ENCODE measurements at regions not wholly inside any gene's neighbourhood (a gene's known extent, or its start where the extent isn't known, plus 50 kb on each side); places are given as distances from the start of the nearest gene placed in this dataset.

DNA sequence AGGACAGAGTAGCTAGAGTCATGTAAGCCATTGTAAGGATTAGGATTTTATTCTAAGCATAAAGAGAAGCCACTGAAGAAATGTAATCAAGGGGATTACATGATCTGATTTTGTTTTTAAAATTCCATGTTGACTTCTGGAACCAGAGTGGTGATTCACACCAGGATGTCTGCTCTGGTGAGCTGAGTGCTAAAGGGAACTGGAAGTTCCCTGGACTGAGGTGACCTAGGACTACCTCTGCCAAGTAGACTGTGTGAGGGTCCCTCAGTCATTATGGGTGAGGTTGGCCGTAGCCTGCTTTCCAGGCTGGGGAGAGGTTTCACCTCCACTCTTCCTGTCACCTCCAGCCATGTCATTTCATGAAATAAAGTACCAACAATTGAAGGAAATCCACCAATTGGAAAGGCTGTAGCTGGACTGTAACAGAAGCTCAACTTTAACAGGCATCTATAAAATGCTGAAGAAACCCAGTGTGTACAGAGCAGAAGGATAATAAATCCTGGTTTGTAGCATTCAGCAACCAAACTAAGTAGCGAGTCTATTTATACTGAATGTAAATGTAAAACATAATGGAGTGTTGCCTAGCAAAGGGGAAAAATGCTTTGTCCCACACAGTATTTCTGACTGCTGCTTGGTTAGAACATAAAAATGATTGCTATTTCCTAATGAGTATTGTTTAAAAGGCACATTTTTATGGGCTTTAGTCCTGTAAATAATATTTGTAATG is 507.4 kb upstream of the PKDCC start:
- H3K36me3 ChIP-seq (ENCODE audit: control insufficient read depth, insufficient read depth, low read length): no peaks in the 10 kb centered on the region
- DNase-seq: no peak
- H3K27ac ChIP-seq (ENCODE audit: insufficient read depth, low read length, poor library complexity, severe bottlenecking): no peak overlapping the region
- H3K9me3 ChIP-seq (ENCODE audit: control insufficient read depth, low read length): no peaks in the 10 kb centered on the region
- H3K4me3 ChIP-seq (ENCODE audit: insufficient read depth, low read depth, low read length, poor library complexity, severe bottlenecking): no peak overlapping the region
- no peaks in the 10 kb centered on the region for H3K27me3 ChIP-seq (replicated peaks; ENCODE audit: control insufficient read depth, insufficient read depth, low read length, poor library complexity, severe bottlenecking)
- H3K4me1 ChIP-seq (ENCODE audit: control insufficient read depth, insufficient read depth, low read length, poor library complexity, severe bottlenecking): no peaks in the 10 kb centered on the region

DNA sequence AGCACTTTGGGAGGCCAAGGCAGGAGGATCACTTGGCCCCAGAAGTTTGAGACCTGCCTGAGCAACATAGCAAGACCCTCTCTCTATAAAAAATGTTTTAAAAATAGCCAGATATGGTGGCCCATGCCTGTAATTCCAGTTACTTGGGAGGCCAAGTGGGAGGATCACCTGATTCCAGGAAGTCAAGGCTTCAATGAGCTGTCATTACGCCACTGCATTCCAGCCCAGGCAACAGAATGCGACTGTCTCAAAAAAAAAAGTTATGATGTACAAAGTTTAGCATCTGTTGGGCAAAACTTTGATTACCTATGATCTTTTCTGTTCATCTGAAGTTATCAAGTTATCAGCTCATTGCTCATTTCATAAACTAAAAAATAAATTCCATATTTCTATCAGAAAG is 504.1 kb upstream of the PKDCC start:
- Histone ChIP-seq H3K9me3 (ENCODE audit: control insufficient read depth, low read length) (no peaks in the 10 kb centered on the region), H3K36me3 (ENCODE audit: control insufficient read depth, insufficient read depth, low read length) (no peaks in the 10 kb centered on the region), H3K27ac (ENCODE audit: insufficient read depth, low read length, poor library complexity, severe bottlenecking) (no peak overlapping the region), H3K27me3 (replicated peaks; ENCODE audit: control insufficient read depth, insufficient read depth, low read length, poor library complexity, severe bottlenecking) (no peaks in the 10 kb centered on the region), H3K4me3 (ENCODE audit: insufficient read depth, low read depth, low read length, poor library complexity, severe bottlenecking) (no peak overlapping the region), H3K4me1 (ENCODE audit: control insufficient read depth, insufficient read depth, low read length, poor library complexity, severe bottlenecking) (no peaks in the 10 kb centered on the region)
- DNase-seq: no peak

DNA sequence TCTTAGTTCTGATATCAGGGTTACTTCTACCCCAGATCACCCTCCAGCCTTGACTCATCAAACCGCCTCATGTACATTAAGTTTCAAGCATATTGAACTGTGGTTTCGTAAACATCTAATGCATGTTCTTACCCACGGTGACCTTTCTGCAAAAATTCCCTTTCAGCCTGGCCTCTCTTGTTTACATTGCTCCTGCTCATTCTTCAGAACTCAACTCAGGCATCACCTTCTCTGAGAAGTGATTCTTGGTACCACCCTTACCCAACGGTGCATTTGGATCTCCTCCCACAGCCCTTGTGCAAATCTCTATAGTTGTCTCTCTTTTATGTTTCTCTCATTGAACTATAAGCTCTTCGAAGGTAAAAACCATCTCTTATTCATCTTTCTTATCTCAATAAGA is 503.1 kb upstream of the PKDCC start:
- Histone ChIP-seq H3K27ac (ENCODE audit: insufficient read depth, low read length, poor library complexity, severe bottlenecking) (no peak overlapping the region), H3K9me3 (ENCODE audit: control insufficient read depth, low read length) (no peaks in the 10 kb centered on the region)

DNA sequence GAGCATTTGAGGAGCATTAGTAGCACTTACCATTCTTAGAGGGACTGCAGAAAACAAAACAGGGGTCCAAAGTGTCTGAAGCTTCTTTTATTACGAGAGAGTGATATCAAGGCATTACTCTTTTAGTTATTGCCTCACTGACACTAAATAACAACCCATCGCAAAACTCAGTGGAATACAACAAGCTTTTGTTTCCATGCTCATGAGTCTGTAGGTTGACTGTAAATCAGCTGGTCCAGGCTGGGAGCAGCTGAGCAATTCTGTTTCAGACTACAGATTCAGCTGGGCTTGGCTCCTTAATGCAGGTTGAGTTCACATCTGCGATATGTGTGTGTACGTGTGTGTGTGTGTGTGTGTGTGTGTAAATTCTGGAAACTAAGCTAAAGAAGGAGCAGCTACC is 501.8 kb upstream of the PKDCC start:
- Histone ChIP-seq H3K4me1 (ENCODE audit: control insufficient read depth, insufficient read depth, low read length, poor library complexity, severe bottlenecking) (no peaks in the 10 kb centered on the region), H3K27me3 (replicated peaks; ENCODE audit: control insufficient read depth, insufficient read depth, low read length, poor library complexity, severe bottlenecking) (no peaks in the 10 kb centered on the region), H3K36me3 (ENCODE audit: control insufficient read depth, insufficient read depth, low read length) (no peaks in the 10 kb centered on the region), H3K27ac (ENCODE audit: insufficient read depth, low read length, poor library complexity, severe bottlenecking) (no peak overlapping the region), H3K4me3 (ENCODE audit: insufficient read depth, low read depth, low read length, poor library complexity, severe bottlenecking) (no peak overlapping the region), H3K9me3 (ENCODE audit: control insufficient read depth, low read length) (no peaks in the 10 kb centered on the region)
- no peak for DNase-seq

More for the DNA sequence above, 503.1 kb upstream of the PKDCC start:
- no peaks in the 10 kb centered on the region for H3K36me3 ChIP-seq (ENCODE audit: control insufficient read depth, insufficient read depth, low read length)
- H3K4me3 ChIP-seq (ENCODE audit: insufficient read depth, low read depth, low read length, poor library complexity, severe bottlenecking): no peak overlapping the region
- no peak for DNase-seq
- H3K27me3 ChIP-seq (replicated peaks; ENCODE audit: control insufficient read depth, insufficient read depth, low read length, poor library complexity, severe bottlenecking): no peaks in the 10 kb centered on the region
- H3K4me1 ChIP-seq (ENCODE audit: control insufficient read depth, insufficient read depth, low read length, poor library complexity, severe bottlenecking): no peaks in the 10 kb centered on the region

DNA sequence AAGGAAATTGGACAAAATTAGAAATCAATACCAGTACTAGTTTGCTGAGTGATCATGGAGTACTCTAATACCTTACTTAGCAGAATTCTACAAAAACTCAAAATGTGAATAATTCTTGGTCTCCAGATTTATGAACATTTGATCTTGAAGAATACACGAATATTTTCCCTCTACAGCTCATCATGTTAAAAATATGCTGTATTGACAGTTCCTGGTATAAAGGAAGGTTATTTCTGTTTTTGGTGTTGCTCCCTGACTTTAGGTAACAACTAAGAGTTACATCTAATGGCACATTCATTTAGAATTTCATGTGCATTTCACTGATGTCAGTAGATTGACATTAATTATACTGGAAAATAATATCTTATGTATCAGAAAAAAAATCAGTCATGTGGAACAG is 479.2 kb upstream of the PKDCC start:
- Histone ChIP-seq H3K4me1 (ENCODE audit: control insufficient read depth, insufficient read depth, low read length, poor library complexity, severe bottlenecking) (no peaks in the 10 kb centered on the region), H3K4me3 (ENCODE audit: insufficient read depth, low read depth, low read length, poor library complexity, severe bottlenecking) (no peak overlapping the region), H3K27me3 (replicated peaks; ENCODE audit: control insufficient read depth, insufficient read depth, low read length, poor library complexity, severe bottlenecking) (no peaks in the 10 kb centered on the region), H3K9me3 (ENCODE audit: control insufficient read depth, low read length) (no peaks in the 10 kb centered on the region), H3K27ac (ENCODE audit: insufficient read depth, low read length, poor library complexity, severe bottlenecking) (no peak overlapping the region), H3K36me3 (ENCODE audit: control insufficient read depth, insufficient read depth, low read length) (no peaks in the 10 kb centered on the region)
- no peak for DNase-seq

DNA sequence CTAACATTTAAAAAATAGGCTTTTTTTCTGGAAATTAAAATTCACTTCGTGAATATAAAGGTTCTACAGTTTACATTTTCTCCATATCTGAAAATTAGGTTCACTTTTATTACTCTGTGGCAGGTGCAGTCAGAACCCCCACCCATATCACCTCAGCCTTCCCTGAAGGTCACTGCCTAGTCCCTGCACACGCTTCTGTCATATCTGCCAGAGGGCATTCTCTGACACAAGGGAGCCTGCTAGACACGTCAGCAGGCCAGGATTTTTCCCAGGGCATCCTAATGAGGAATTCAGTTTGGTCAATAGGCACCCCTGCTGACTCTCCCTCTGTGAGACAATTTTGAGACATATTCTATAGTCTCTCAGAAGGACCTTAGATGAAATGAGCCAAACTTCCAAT is 475.7 kb upstream of the PKDCC start:
- no peak overlapping the region for H3K27ac ChIP-seq (ENCODE audit: insufficient read depth, low read length, poor library complexity, severe bottlenecking)
- no peak for DNase-seq
- H3K4me3 ChIP-seq (ENCODE audit: insufficient read depth, low read depth, low read length, poor library complexity, severe bottlenecking): no peak overlapping the region
- H3K27me3 ChIP-seq (replicated peaks; ENCODE audit: control insufficient read depth, insufficient read depth, low read length, poor library complexity, severe bottlenecking): no peaks in the 10 kb centered on the region
- H3K9me3 ChIP-seq (ENCODE audit: control insufficient read depth, low read length): no peaks in the 10 kb centered on the region
- H3K4me1 ChIP-seq (ENCODE audit: control insufficient read depth, insufficient read depth, low read length, poor library complexity, severe bottlenecking): no peaks in the 10 kb centered on the region
- H3K36me3 ChIP-seq (ENCODE audit: control insufficient read depth, insufficient read depth, low read length): no peaks in the 10 kb centered on the region

DNA sequence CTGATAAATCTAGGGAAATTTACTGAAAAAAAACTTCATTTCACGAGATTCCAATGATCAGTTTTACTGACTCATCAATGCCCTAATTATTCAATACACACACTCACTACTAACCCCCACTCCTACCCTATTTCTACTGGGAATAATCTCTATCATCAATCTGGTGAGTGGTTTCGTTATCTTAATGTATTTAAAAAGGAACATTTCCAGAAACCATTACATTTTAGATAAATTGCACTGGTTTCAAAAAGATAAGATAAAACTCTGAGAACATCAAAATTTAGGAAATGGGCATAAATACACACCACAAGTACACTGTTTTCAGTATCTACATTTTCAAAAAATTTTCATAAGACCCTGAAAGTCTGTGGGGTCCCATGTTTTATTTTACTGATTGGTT is 471.4 kb upstream of the PKDCC start:
- H3K9me3 ChIP-seq (ENCODE audit: control insufficient read depth, low read length): no peaks in the 10 kb centered on the region
- DNase-seq: no peak
- H3K4me3 ChIP-seq (ENCODE audit: insufficient read depth, low read depth, low read length, poor library complexity, severe bottlenecking): no peak overlapping the region
- H3K36me3 ChIP-seq (ENCODE audit: control insufficient read depth, insufficient read depth, low read length): no peaks in the 10 kb centered on the region
- H3K4me1 ChIP-seq (ENCODE audit: control insufficient read depth, insufficient read depth, low read length, poor library complexity, severe bottlenecking): no peaks in the 10 kb centered on the region
- H3K27me3 ChIP-seq (replicated peaks; ENCODE audit: control insufficient read depth, insufficient read depth, low read length, poor library complexity, severe bottlenecking): no peaks in the 10 kb centered on the region
- no peak overlapping the region for H3K27ac ChIP-seq (ENCODE audit: insufficient read depth, low read length, poor library complexity, severe bottlenecking)

DNA sequence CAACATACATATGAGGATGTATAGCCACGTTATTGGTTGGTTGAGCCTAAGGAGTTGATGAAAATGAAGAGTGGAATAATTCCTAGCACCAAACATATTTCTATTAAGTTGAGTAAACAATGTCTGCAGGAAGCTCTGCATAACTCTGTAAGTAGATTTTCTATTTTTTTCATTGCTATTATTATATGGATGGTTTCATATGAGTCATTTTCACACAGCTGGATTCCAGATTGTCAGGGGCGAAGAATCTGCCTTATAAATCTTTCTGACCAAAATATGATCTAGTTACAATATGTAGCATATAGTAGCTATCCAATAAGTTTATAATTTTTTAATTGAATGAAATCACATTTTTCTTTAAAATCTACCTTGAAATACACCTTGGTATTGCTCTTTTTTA is 468.0 kb upstream of the PKDCC start:
- Histone ChIP-seq H3K27me3 (replicated peaks; ENCODE audit: control insufficient read depth, insufficient read depth, low read length, poor library complexity, severe bottlenecking) (no peaks in the 10 kb centered on the region), H3K9me3 (ENCODE audit: control insufficient read depth, low read length) (no peaks in the 10 kb centered on the region), H3K4me3 (ENCODE audit: insufficient read depth, low read depth, low read length, poor library complexity, severe bottlenecking) (no peak overlapping the region), H3K36me3 (ENCODE audit: control insufficient read depth, insufficient read depth, low read length) (no peaks in the 10 kb centered on the region), H3K4me1 (ENCODE audit: control insufficient read depth, insufficient read depth, low read length, poor library complexity, severe bottlenecking) (no peaks in the 10 kb centered on the region), H3K27ac (ENCODE audit: insufficient read depth, low read length, poor library complexity, severe bottlenecking) (no peak overlapping the region)
- DNase-seq: no peak

DNA sequence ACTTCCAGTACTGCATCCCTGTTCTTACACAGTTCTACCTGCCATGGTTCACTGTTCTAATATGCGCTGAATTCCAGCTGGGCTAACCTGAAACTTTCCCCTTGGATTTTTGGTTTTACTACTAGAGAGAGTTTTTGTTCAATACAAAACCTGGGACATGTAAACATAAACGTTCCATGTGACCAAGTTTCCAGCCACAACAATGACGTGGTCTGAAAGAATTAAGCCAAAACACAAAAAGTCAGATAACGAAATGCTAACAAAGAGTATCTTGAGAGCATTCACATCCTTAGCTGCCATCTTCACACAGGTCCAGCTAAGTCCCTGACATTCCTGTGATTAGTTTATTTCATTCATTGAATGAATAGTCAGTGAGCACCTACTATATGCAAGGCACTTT is 467.0 kb upstream of the PKDCC start:
- Histone ChIP-seq H3K9me3 (ENCODE audit: control insufficient read depth, low read length) (no peaks in the 10 kb centered on the region), H3K4me3 (ENCODE audit: insufficient read depth, low read depth, low read length, poor library complexity, severe bottlenecking) (no peak overlapping the region), H3K27me3 (replicated peaks; ENCODE audit: control insufficient read depth, insufficient read depth, low read length, poor library complexity, severe bottlenecking) (no peaks in the 10 kb centered on the region), H3K27ac (ENCODE audit: insufficient read depth, low read length, poor library complexity, severe bottlenecking) (no peak overlapping the region), H3K36me3 (ENCODE audit: control insufficient read depth, insufficient read depth, low read length) (no peaks in the 10 kb centered on the region), H3K4me1 (ENCODE audit: control insufficient read depth, insufficient read depth, low read length, poor library complexity, severe bottlenecking) (no peaks in the 10 kb centered on the region)
- no peak for DNase-seq

DNA sequence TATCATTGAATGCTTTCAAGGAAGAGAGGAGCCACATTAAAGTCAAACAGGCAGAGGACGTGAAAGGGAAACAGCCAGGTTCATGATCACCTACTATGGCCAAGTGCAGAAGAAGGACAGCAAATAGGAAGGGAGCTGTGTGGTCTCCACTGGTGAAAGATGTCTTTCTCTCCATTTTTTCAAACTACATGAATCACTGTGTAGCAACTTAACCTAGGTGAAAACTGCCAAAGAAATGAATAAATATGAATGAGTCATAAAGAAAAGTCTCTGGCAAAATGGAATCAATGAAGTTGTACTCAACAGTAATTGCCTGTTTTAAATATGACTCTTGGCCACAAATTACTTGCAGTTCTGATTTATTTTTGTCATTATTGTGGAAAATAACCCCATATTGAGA is 452.6 kb upstream of the PKDCC start:
- H3K9me3 ChIP-seq (ENCODE audit: control insufficient read depth, low read length): no peaks in the 10 kb centered on the region
- no peak overlapping the region for H3K27ac ChIP-seq (ENCODE audit: insufficient read depth, low read length, poor library complexity, severe bottlenecking)
- DNase-seq: no peak
- H3K4me3 ChIP-seq (ENCODE audit: insufficient read depth, low read depth, low read length, poor library complexity, severe bottlenecking): no peak overlapping the region
- H3K27me3 ChIP-seq (replicated peaks; ENCODE audit: control insufficient read depth, insufficient read depth, low read length, poor library complexity, severe bottlenecking): no peaks in the 10 kb centered on the region
- no peaks in the 10 kb centered on the region for H3K36me3 ChIP-seq (ENCODE audit: control insufficient read depth, insufficient read depth, low read length)
- H3K4me1 ChIP-seq (ENCODE audit: control insufficient read depth, insufficient read depth, low read length, poor library complexity, severe bottlenecking): no peaks in the 10 kb centered on the region

Data from effector memory CD4-positive, alpha-beta T cell (primary cell).